Right lung (tissue), 2 donors: ENCODE measurements at regions not wholly inside any gene's neighbourhood (a gene's known extent, or its start where the extent isn't known, plus 50 kb on each side); places are given as distances from the start of the nearest gene placed in this dataset.
A peak's percentile ranks its signal among the peaks of the same experiment; 100 is the strongest.

Experiments used
- DNase-seq, 2 donors: peaks; one replicate each; pipeline ENCODE4 v3.0.0-alpha.2; 2013

GRCh38 chr10:125343118-125343925, 183.0 kb upstream of the CTBP2 start:
- DNase-seq: peak in 1 of 2 donors; percentile 4

- no peak for DNase-seq
Measured at GRCh38 chr10:125341611-125342010, 181.2 kb upstream of the CTBP2 start.

GRCh38 chr10:125340903-125341302, 180.5 kb upstream of the CTBP2 start:
- DNase-seq: no peak

- DNase-seq: no peak
Measured at GRCh38 chr10:125337510-125337909, 177.1 kb upstream of the CTBP2 start.

- no peak for DNase-seq
Measured at GRCh38 chr10:125334545-125334944, 174.2 kb upstream of the CTBP2 start.

- DNase-seq: no peak
Measured at GRCh38 chr10:125333769-125334168, 173.4 kb upstream of the CTBP2 start.

- DNase-seq: no peak
Measured at GRCh38 chr10:125333209-125333591, 172.8 kb upstream of the CTBP2 start.

- DNase-seq: no peak
Measured at GRCh38 chr10:125332548-125333208, 172.3 kb upstream of the CTBP2 start.

GRCh38 chr10:125331056-125331455, 170.7 kb upstream of the CTBP2 start:
- no peak for DNase-seq

GRCh38 chr10:125329056-125329455, 168.7 kb upstream of the CTBP2 start:
- DNase-seq: no peak

- DNase-seq: no peak
Measured at GRCh38 chr10:125325326-125325725, 165.0 kb upstream of the CTBP2 start.

- no peak for DNase-seq
Measured at GRCh38 chr10:125316436-125316835, 156.1 kb upstream of the CTBP2 start.

- no peak for DNase-seq
Measured at GRCh38 chr10:125300937-125301336, 140.6 kb upstream of the CTBP2 start.

GRCh38 chr10:125299461-125299860, 139.1 kb upstream of the CTBP2 start:
- DNase-seq: no peak

GRCh38 chr10:125296598-125296997, 136.2 kb upstream of the CTBP2 start:
- no peak for DNase-seq

GRCh38 chr10:125294109-125294508, 133.7 kb upstream of the CTBP2 start:
- peak in 1 of 2 donors; percentile 1 for DNase-seq

GRCh38 chr10:125291836-125292235, 131.5 kb upstream of the CTBP2 start:
- DNase-seq: no peak

- DNase-seq: no peak
Measured at GRCh38 chr10:125289461-125289860, 129.1 kb upstream of the CTBP2 start.

GRCh38 chr10:125284875-125285597, 124.7 kb upstream of the CTBP2 start:
- DNase-seq: no peak

- no peak for DNase-seq
Measured at GRCh38 chr10:125283836-125284614, 123.7 kb upstream of the CTBP2 start.

- no peak for DNase-seq
Measured at GRCh38 chr10:125283191-125283835, 123.0 kb upstream of the CTBP2 start.
